ENCODE measurements at regions not wholly inside any gene's neighbourhood (a gene's known extent, or its start where the extent isn't known, plus 50 kb on each side); places are given as distances from the start of the nearest gene placed in this dataset.
A peak's percentile ranks its signal among the peaks of the same experiment; 100 is the strongest.

DNA sequence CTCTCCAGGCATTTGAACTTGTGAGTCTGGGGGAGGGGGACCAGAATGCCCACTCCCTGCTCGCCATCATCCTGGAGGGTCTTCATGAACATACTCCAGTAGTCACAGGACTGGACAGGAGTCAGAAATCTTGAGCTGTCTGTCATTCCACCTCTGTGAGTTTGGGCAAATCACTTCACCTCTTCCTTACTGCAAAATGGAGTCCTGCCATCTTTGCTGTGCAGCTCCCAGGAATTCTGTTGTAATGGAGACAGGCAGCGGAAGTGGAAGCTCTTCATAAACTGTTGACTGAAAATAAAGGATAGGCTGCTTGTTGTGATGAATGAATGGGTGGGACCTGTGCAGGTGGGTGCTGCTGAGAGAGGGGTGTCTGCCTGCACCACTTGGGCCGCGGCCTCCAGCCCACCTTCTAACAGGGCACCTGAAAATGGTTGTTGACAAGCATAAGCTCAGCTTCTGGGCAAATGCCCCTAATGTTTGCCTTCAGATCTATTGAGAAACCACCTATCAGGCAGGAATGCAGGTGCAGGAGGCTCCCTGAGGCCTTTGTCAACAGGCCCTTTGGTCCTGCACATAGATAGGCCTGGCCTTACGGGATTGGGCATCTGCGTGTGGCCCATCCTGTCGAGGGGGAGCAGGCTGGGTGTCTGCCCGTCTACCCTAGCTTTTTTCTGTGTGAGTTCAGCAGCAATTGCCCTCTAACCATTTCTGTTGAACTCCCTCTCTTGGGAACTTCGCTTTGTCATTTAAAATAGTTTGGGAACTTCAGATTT is 321.0 kb downstream of the RPS6KC1 start:
- DNase-seq (ENCODE audit: low spot score in 2 of 2) (no peak), FAIRE-seq (no peak)

DNA sequence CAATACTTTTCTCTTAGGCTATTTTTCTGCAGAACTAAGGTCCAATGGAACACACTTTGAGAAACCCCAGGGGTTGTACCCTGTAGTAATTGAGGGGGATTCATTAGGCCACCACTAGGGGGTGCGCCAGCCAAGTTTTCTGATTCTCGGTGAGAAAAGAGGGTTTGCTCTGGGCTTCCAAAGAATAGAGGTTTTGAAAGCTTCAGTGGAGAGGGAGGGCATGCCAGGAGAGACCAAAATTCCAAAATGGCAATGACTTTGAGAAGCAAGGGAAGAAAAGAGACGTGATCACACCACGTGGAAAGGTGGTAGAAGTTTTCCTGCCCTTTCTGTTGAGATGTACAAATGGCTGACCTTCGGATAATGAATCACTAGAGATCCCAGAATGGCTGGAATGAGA is 323.3 kb downstream of the RPS6KC1 start:
- FAIRE-seq = no peak
- peak; percentile 26 to 48 for DNase-seq (ENCODE audit: low spot score in 2 of 2)

DNA sequence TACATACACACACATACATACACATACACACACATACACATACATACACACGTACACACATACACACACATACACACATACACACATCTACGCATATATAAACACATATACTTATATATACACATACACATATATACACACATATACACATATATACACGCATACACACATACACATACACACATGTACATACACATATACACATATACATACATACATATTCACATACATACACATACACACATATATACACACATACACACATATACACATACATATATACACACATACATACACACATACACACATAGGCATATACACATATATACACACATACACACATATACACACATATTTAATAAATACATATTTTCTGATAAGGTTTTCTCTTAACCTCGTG is 324.0 kb downstream of the RPS6KC1 start:
- FAIRE-seq (peak; percentile 91), DNase-seq (ENCODE audit: low spot score in 2 of 2) (no peak)

DNA sequence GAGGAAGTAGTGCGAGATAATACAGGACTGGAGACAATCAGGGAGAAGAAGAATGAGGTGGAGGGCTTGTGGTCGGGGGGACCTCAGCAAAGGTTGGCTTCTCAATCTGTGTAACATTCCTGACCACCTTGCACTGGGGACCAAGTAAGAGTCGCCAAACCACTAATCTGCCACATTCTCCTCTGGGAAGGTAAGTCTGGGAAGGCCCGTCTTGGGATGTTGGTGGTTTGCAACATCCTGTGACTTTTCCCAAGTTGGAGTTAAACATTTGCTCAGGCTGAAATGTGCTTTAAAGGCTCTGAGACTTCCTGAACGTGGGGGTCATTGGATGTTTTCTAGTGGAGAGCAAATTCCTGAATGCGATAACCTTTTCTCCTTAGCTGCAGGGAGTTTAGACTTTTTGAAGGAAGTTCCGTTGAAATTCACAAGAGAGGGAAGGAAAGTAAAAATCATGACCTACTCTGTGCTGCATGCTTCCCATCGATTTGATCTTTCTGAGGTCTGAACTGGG is 325.9 kb downstream of the RPS6KC1 start:
- FAIRE-seq = no peak

GRCh38 chr1:213380865-213381264 is 329.8 kb downstream of the RPS6KC1 start:
- no peak for DNase-seq (ENCODE audit: low spot score in 2 of 2)
- no peak for FAIRE-seq

More for the DNA sequence above, 325.9 kb downstream of the RPS6KC1 start:
- no peak for DNase-seq (ENCODE audit: low spot score in 2 of 2)

DNA sequence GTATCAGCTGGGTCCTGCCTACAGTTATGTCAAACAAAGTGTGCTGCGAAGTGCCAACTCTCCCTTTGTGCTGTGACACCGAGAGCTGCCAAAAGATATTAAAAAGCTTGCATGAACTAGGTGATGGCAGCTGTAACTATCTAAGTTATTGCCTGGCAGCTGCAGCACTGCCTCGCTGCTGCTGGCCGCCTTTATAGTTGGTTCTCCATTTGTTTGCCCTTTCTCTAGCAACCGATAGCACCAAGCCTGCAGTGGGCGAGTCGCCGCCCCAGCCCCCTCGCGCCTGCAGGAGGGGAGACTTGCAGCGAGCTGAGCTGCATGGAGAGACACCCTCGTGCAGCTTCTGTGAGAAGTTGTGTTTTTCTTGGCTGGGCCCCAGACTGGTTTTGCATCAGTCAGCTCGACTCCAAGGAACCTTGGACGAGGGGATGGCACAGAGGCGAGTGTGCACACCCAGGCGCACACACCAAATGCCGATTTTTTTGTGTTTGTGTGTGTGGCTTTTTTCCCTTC is 330.6 kb downstream of the RPS6KC1 start:
- DNase-seq (ENCODE audit: low spot score in 2 of 2) = no peak
- no peak for FAIRE-seq

GRCh38 chr1:213383465-213383864 is 332.4 kb downstream of the RPS6KC1 start:
- no peak for DNase-seq (ENCODE audit: low spot score in 2 of 2)
- no peak for FAIRE-seq

GRCh38 chr1:213385201-213385600 is 334.2 kb downstream of the RPS6KC1 start:
- no peak for DNase-seq (ENCODE audit: low spot score in 2 of 2)
- FAIRE-seq = no peak

DNA sequence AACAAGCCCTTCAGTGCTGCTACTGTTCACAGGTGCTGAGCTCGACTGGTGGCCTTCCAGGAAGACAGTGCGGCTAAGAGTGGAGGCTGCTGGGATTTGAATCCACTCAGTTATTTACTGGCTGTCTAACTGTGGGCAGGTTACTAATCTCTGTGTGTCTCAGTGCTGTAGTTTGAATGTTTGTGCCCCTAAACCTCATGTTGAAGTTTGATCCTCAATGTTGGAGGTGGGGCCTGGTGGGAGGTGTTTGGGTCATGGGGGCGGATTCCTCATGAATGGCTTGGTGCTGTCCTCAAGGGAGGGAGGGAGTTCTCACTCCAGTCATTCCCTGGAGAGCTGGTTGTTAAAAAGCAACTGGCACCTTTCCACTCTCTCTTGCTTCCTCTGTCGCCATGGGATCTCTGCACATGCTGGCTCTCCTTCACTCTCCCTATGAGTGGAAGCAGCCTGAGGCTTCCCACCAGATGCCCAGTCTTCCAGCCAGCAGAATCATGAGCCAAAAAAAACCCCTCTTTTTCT is 334.8 kb downstream of the RPS6KC1 start:
- FAIRE-seq (no peak), DNase-seq (ENCODE audit: low spot score in 2 of 2) (no peak)

- FAIRE-seq (no peak), DNase-seq (ENCODE audit: low spot score in 2 of 2) (no peak)
Measured at GRCh38 chr1:213387380-213388015, 336.5 kb downstream of the RPS6KC1 start.

GRCh38 chr1:213388199-213388598 is 337.2 kb downstream of the RPS6KC1 start:
- no peak for FAIRE-seq
- DNase-seq (ENCODE audit: low spot score in 2 of 2) = no peak

- DNase-seq (ENCODE audit: low spot score in 2 of 2) (peak; percentile 22 to 37), FAIRE-seq (no peak)
Measured at GRCh38 chr1:213389061-213389581, 338.1 kb downstream of the RPS6KC1 start.

DNA sequence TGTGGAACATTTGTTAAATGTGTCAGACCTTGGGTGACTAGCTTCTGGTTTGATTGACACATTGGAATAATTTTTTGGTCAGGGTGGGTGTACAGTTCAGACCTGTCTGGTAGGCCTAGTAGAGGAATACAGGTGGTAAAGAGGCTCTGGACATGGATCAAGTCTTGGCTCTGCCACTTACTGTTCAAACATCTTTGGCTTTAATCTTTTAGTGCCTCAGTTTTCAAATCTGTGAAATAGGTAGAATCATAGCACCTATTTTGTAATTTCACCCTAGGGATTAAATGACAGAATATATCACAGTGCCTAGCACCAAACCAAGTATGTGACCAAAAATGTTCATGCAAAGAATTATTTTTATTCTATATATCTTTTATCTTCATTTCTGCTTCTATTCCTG is 340.4 kb downstream of the RPS6KC1 start:
- FAIRE-seq (no peak), DNase-seq (ENCODE audit: low spot score in 2 of 2) (no peak)

DNA sequence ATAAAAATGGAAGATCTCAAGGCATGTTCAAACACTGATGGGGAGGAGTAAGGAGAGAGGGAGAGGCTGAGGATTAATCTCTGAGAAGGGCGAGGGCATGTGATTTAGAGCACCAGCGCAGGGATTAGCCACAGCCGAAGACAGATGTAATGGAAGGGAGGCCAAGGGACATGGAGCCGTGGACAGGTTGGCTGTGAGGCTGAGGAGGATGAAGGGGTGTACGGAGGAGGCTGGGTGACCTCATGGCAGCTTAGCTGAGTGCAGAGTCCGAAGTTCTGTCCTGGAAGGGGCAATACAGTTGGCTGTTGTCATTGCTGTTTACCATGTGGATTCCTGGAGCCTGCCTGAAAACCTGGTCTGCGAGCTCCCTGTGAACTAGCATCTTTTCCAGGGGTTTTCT is 342.8 kb downstream of the RPS6KC1 start:
- DNase-seq (ENCODE audit: low spot score in 2 of 2) (no peak), FAIRE-seq (no peak)

DNA sequence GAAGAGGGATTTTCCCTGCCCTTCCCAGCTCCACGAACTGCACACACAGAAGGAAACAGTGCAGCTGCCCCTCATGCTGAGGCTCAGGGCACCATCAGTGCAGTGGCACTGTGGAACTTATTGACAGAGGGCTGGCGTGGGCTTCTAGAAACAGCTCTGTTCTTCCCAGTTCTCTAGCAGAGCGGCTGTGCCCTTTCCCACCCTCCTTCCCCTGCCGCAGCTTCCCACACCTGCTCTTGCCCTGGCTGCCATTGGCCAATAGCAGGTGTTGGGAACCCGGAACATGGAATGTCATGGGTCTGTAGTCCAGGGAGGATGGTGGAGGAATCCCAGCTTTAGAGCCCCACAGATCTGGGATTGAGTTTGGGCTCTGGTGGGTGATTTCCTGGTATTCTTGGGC is 343.8 kb downstream of the RPS6KC1 start:
- FAIRE-seq (no peak), DNase-seq (ENCODE audit: low spot score in 2 of 2) (no peak)

DNA sequence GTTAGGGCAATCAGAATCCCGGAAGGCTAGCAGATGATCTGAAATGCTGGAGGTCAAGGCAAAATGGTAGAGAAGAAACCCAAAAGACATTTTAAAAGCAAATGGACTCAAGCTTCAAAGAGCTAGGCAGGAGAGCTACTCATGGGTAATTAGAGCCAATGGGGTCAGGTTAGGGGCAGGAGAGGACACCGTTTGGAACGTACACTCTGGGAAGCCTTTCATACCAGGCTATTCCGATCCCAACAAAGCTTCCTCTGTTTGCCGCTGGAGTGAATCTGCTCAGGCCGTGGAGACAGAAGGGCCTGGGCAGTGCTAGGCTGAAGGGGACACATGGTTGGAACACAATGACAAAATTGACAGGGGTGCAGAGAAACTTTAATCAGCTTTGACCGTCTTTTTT is 346.6 kb downstream of the RPS6KC1 start:
- FAIRE-seq (no peak), DNase-seq (ENCODE audit: low spot score in 2 of 2) (no peak)

DNA sequence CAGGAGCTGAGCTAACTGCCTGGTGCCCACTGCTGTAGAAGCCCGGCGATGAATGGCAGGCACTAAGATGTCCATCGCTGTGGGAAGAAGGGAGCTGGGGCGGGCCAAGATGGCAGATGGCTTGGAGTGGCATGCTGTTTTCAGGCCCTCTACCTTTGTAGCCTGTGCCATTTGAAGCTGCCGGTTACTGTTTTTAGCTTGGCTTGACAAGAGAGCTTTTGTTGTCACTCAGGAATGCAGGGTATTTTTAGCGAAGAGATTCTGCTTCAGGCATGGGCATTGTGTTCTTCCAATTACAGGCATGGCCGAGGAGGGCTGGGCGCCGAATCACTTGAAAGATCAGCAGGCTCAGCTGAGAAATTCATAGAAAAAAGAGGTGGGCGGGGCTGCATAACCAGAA is 348.7 kb downstream of the RPS6KC1 start:
- no peak for DNase-seq (ENCODE audit: low spot score in 2 of 2)
- FAIRE-seq = no peak

GRCh38 chr1:213409208-213409631 is 358.2 kb downstream of the RPS6KC1 start:
- DNase-seq (ENCODE audit: low spot score in 2 of 2) (no peak), FAIRE-seq (no peak)

DNA sequence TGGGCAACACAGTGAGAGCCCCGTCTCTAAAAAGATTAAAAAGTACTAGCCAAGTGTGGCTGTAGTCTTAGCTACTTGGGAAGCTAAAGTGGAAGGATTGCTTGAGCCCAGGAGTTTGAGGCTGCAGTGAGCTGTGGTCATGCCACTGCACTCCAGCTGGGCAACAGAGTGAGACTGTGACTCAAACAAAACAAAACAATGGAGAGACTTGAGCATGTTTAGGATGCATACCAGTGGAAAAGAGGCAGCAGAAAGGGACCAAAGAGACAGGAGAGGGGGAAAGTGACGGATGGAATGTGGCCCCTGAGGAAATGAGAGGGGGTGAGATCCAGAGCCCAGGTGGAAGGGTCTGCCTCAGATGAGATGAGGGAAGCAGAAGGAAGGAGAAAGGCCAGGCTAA is 358.9 kb downstream of the RPS6KC1 start:
- FAIRE-seq = no peak
- no peak for DNase-seq (ENCODE audit: low spot score in 2 of 2)

DNA sequence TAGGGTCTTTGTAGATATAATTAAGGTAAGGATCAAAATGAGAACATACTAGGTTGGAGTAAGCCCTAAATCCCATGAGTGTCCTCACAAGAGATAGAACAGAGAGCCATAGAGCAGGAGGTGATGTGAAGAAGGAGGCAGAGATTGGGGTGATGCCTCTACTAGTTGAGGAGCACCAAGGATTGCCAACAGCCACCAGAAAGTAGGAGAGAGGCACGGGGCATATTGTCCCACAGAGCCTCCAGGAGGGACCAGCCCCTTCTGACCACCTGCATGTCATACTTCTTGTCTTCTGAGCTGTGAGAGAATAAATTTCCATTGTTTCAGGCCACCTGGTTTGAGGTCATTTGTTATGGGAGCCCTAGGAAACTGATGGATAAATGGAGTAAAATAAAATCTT is 363.3 kb downstream of the RPS6KC1 start:
- FAIRE-seq (no peak), DNase-seq (ENCODE audit: low spot score in 2 of 2) (no peak)

DNA sequence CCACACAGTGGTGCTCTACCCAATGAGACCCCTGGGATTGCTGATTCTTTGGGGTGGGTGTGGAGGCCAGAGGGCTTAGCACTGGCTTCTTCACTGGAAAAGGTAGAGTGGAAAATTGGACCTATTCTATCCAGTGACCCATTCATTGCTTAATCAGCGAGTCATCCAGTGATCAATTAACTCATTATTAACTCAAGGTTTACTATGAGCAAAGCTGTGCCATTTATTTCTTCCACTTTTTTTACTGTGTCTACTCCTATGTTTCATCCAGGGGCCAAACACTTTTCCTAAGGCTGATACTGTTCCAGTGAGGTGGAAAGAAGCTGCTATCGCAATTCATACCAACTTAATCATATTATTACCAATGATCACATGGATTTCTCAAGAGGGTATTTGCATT is 363.9 kb downstream of the RPS6KC1 start:
- no peak for DNase-seq (ENCODE audit: low spot score in 2 of 2)
- FAIRE-seq = no peak

Measured in frontal cortex (tissue), 3 donors.